AG04450 (cell line): ENCODE measurements at regions not wholly inside any gene's neighbourhood (a gene's known extent, or its start where the extent isn't known, plus 50 kb on each side); places are given as distances from the start of the nearest gene placed in this dataset.

ENCODE experiments used
- CTCF ChIA-PET: fragments of 300-600, 350-600 bp; formaldehyde crosslinking; extraction: SDS; loops from one replicate; lab custom pipeline; 2022; ENCODE audit warnings: antibody characterized with exemption, inconsistent platforms; lab: Charles Lee
- POLR2A ChIA-PET: fragments of 350-600 bp; formaldehyde crosslinking; extraction: SDS; loops from one replicate; lab custom pipeline; 2021; ENCODE audit warnings: antibody characterized with exemption, inconsistent platforms; lab: Yijun Ruan, JAX
- DNase-seq: peaks from one replicate; pipeline ENCODE4 v3.0.0-alpha.2; 2011; ENCODE audit warnings: low read depth, low spot score
- H3K27ac ChIP-seq: one replicate; pipeline ENCODE4 v1.5.1; 2012; ENCODE audit warnings: low read depth, low read length, control low read depth
- H3K27me3 ChIP-seq: one replicate; pipeline ENCODE4 v1.6.0; 2012; ENCODE audit warnings: low read length; ENCODE audit not compliant: control insufficient read depth, insufficient read depth
- H3K4me3 ChIP-seq: 2 replicates; pipeline ENCODE4 v1.5.1; 2011; ENCODE audit warnings: mild to moderate bottlenecking, low read depth, low read length, control low read depth
- H3K9me3 ChIP-seq: 2 replicates; pipeline ENCODE4 v1.5.1; 2012; ENCODE audit warnings: low read length; ENCODE audit not compliant: control insufficient read depth, insufficient read depth
- TF ChIP-seq, protein P1 (sequence below): IDR thresholded peaks from 2 replicates; pipeline ENCODE4 v1.5.1; 2011; ENCODE audit warnings: low read depth, low read length, control low read depth, inconsistent platforms

DNA sequence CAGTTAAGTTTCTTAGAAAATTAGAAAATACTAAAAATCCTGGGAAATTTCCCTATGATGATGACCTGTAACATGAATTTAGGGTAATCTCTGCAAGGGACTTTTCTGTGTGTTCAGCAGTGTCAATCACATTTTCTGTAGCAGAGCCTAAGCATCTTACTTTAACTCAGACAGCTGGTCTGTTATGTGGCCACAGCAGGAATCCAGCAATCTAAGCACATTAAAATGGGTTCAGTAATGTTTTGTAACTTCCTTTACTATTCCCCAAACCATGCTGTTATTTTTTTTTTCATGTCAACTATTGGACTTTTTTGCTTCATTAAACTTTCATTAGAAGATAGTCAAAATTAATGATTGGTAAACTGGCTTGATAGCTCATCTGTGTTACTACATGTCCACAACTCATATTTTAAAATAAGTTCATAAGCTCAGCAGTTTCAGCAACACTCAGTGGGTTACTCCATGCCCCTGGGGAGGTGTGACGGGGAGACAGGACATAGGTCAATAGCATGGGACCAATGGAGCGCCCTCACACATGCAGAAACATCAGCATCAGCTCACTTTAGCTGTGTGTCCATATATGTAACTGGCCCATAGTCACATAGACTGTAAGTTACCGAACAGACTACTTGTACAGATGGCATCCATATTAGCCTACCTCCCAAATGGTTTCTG is 168.0 kb upstream of the PACRGL start:
- POLR2A ChIA-PET, result no interaction called here
- no peak for DNase-seq
- Histone ChIP-seq H3K27me3 (no peaks in the 10 kb centered on the region), H3K4me3 (no peak overlapping the region), H3K27ac (no peak overlapping the region), H3K9me3 (no peaks in the 10 kb centered on the region)
- CTCF ChIA-PET, result interaction anchor here (1.0 to 1.6 kb wide), 5 partner anchors 12 to 113 kb away, joined by 3 to 5 read pairs (median 4); no protein-coding TSS in a partner anchor
- TF ChIP-seq, protein P1, sequence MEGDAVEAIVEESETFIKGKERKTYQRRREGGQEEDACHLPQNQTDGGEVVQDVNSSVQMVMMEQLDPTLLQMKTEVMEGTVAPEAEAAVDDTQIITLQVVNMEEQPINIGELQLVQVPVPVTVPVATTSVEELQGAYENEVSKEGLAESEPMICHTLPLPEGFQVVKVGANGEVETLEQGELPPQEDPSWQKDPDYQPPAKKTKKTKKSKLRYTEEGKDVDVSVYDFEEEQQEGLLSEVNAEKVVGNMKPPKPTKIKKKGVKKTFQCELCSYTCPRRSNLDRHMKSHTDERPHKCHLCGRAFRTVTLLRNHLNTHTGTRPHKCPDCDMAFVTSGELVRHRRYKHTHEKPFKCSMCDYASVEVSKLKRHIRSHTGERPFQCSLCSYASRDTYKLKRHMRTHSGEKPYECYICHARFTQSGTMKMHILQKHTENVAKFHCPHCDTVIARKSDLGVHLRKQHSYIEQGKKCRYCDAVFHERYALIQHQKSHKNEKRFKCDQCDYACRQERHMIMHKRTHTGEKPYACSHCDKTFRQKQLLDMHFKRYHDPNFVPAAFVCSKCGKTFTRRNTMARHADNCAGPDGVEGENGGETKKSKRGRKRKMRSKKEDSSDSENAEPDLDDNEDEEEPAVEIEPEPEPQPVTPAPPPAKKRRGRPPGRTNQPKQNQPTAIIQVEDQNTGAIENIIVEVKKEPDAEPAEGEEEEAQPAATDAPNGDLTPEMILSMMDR, result no peak

DNA sequence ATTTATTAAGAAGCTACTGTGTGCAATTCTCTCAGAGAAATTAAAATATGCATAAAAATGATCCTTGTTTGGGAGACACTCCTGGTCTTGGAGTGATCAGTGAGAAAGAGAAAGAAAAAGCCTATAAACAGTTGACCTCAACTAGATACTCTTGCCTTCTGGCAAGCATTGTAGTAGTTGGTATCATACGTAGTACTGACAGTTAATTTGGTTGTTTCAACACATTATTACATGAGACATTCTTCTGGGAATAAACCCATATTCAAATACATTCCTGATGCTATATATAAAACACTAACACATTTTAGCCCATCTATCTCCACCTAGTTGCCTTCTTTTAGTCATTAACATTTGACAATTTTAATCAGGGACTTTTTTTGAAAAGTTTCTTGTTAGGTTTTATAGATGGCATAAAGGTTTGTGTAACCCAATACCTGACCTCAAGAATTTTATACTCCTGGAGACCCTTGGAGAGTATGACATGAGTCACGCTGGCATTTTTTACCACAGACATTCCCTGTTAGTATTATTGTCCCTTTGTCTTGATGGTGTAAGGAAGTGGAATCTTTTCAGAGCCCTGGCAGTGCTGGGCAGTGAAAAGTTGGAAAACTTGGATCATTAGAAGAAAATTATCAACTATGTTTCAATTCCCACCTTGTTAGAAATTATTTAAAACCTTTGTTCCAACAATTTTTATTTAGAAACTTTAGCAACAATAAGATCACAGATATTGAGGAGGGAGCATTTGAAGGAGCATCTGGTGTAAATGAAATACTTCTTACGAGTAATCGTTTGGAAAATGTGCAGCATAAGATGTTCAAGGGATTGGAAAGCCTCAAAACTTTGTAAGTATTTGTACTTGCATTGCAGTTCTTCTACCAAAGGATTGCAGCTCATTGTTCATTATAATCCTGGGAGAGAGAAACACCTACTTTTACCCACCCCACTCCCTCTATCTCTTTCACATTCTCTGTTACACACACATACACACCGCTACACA is 167.1 kb upstream of the PACRGL start:
- CTCF ChIA-PET, result interaction anchor here (1.0 to 1.6 kb wide), 4 partner anchors 11 to 111 kb away, joined by 3 to 5 read pairs (median 4); no protein-coding TSS in a partner anchor
- POLR2A ChIA-PET, result no interaction called here
- Histone ChIP-seq H3K27ac (no peak overlapping the region), H3K9me3 (no peaks in the 10 kb centered on the region), H3K4me3 (no peak overlapping the region), H3K27me3 (no peaks in the 10 kb centered on the region)
- no peak for DNase-seq
- TF ChIP-seq, protein P1, result no peak

DNA sequence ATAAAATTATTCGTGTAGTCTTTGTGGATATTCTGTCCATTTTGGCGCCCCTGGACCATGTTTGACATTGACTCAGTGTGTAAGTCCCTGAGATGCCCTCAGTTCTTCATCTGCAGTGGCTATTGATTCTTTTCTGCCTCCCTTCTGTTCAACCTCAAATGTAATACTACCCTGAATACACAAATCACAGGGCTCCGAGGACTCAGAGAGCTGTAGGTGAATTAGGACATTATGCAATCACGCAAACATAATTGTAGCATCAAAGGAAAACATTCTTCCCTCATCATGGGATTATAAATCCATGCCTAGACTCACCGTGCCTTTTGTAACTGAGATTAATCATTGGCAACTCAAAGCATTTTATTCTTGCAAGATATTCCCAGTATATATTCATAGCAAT is 161.4 kb upstream of the PACRGL start:
- Histone ChIP-seq H3K27me3 (no peaks in the 10 kb centered on the region), H3K27ac (no peak overlapping the region), H3K9me3 (no peaks in the 10 kb centered on the region), H3K4me3 (no peak overlapping the region)
- ChIA-PET CTCF (interaction anchor here (1.2 kb wide), 1 partner anchor 233 kb away, joined by 3 read pairs; no protein-coding TSS in a partner anchor), POLR2A (no interaction called here)
- TF ChIP-seq, protein P1, result no peak
- DNase-seq, result no peak

DNA sequence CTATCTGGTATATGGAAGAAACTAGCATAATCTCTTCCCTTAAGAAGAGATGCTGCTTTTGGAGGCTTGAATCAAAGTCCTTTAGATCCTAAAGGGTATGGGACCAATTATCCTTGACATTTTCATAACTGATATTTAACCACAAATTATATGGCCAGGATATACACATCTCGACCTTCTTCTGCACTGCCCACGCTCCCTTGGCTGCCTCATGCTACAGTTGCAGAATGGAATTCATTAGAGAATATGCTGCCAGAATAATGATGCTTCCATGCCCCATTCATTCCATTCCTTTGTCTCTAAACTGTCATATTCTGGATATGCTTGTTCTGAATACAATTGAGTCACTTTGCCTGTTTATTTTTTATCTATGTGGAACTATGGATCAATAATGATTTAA is 157.1 kb upstream of the PACRGL start:
- no peak overlapping the region for H3K27ac ChIP-seq
- TF ChIP-seq, protein P1, result no peak
- no peak for DNase-seq
- no peak overlapping the region for H3K4me3 ChIP-seq
- no peaks in the 10 kb centered on the region for H3K27me3 ChIP-seq
- no peaks in the 10 kb centered on the region for H3K9me3 ChIP-seq
- POLR2A ChIA-PET, result no interaction called here
- CTCF ChIA-PET, result interaction anchor here (3.3 kb wide), 1 partner anchor 237 kb away, joined by 19 read pairs; no protein-coding TSS in a partner anchor
